ENCODE measurements at regions not wholly inside any gene's neighbourhood (a gene's known extent, or its start where the extent isn't known, plus 50 kb on each side); places are given as distances from the start of the nearest gene placed in this dataset.

GRCh38 chr20:11356061-11356460 is 561.6 kb upstream of the BTBD3 start:
- Histone ChIP-seq H3K27me3 (ENCODE audit: control insufficient read depth, insufficient read depth, low read length) (no peaks in the 10 kb centered on the region), H3K4me3 (ENCODE audit: low read depth, low read length) (no peak overlapping the region), H3K36me3 (ENCODE audit: control insufficient read depth, insufficient read depth, low read length) (no peaks in the 10 kb centered on the region)
- no peak for DNase-seq (ENCODE audit: low read depth)
- TF ChIP-seq, protein P1, sequence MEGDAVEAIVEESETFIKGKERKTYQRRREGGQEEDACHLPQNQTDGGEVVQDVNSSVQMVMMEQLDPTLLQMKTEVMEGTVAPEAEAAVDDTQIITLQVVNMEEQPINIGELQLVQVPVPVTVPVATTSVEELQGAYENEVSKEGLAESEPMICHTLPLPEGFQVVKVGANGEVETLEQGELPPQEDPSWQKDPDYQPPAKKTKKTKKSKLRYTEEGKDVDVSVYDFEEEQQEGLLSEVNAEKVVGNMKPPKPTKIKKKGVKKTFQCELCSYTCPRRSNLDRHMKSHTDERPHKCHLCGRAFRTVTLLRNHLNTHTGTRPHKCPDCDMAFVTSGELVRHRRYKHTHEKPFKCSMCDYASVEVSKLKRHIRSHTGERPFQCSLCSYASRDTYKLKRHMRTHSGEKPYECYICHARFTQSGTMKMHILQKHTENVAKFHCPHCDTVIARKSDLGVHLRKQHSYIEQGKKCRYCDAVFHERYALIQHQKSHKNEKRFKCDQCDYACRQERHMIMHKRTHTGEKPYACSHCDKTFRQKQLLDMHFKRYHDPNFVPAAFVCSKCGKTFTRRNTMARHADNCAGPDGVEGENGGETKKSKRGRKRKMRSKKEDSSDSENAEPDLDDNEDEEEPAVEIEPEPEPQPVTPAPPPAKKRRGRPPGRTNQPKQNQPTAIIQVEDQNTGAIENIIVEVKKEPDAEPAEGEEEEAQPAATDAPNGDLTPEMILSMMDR (IDR thresholded peaks at IDR 0.05; ENCODE audit: insufficient read depth, low read length, poor library complexity, severe bottlenecking), result no peak

GRCh38 chr20:11362450-11362849 is 555.2 kb upstream of the BTBD3 start:
- DNase-seq (ENCODE audit: low read depth), result no peak
- Histone ChIP-seq H3K4me3 (ENCODE audit: low read depth, low read length) (no peak overlapping the region), H3K27me3 (ENCODE audit: control insufficient read depth, insufficient read depth, low read length) (no peaks in the 10 kb centered on the region), H3K36me3 (ENCODE audit: control insufficient read depth, insufficient read depth, low read length) (no peaks in the 10 kb centered on the region)
- TF ChIP-seq, protein P1 (IDR thresholded peaks at IDR 0.05; ENCODE audit: insufficient read depth, low read length, poor library complexity, severe bottlenecking), result no peak

- H3K27me3 ChIP-seq (ENCODE audit: control insufficient read depth, insufficient read depth, low read length), result no peaks in the 10 kb centered on the region
- TF ChIP-seq, protein P1 (IDR thresholded peaks at IDR 0.05; ENCODE audit: insufficient read depth, low read length, poor library complexity, severe bottlenecking), result no peak
- no peak for DNase-seq (ENCODE audit: low read depth)
- no peak overlapping the region for H3K4me3 ChIP-seq (ENCODE audit: low read depth, low read length)
- no peaks in the 10 kb centered on the region for H3K36me3 ChIP-seq (ENCODE audit: control insufficient read depth, insufficient read depth, low read length)
Measured at GRCh38 chr20:11364736-11365135, 553.0 kb upstream of the BTBD3 start.

GRCh38 chr20:11366660-11367059 is 551.0 kb upstream of the BTBD3 start:
- no peak for DNase-seq (ENCODE audit: low read depth)
- TF ChIP-seq, protein P1 (IDR thresholded peaks at IDR 0.05; ENCODE audit: insufficient read depth, low read length, poor library complexity, severe bottlenecking), result no peak
- no peak overlapping the region for H3K4me3 ChIP-seq (ENCODE audit: low read depth, low read length)

GRCh38 chr20:11368499-11368898 is 549.2 kb upstream of the BTBD3 start:
- no peaks in the 10 kb centered on the region for H3K27me3 ChIP-seq (ENCODE audit: control insufficient read depth, insufficient read depth, low read length)
- TF ChIP-seq, protein P1 (IDR thresholded peaks at IDR 0.05; ENCODE audit: insufficient read depth, low read length, poor library complexity, severe bottlenecking), result no peak
- H3K36me3 ChIP-seq (ENCODE audit: control insufficient read depth, insufficient read depth, low read length), result no peaks in the 10 kb centered on the region
- no peak for DNase-seq (ENCODE audit: low read depth)
- H3K4me3 ChIP-seq (ENCODE audit: low read depth, low read length), result no peak overlapping the region

More at GRCh38 chr20:11366660-11367059, 551.0 kb upstream of the BTBD3 start:
- no peaks in the 10 kb centered on the region for H3K27me3 ChIP-seq (ENCODE audit: control insufficient read depth, insufficient read depth, low read length)
- no peaks in the 10 kb centered on the region for H3K36me3 ChIP-seq (ENCODE audit: control insufficient read depth, insufficient read depth, low read length)

DNA sequence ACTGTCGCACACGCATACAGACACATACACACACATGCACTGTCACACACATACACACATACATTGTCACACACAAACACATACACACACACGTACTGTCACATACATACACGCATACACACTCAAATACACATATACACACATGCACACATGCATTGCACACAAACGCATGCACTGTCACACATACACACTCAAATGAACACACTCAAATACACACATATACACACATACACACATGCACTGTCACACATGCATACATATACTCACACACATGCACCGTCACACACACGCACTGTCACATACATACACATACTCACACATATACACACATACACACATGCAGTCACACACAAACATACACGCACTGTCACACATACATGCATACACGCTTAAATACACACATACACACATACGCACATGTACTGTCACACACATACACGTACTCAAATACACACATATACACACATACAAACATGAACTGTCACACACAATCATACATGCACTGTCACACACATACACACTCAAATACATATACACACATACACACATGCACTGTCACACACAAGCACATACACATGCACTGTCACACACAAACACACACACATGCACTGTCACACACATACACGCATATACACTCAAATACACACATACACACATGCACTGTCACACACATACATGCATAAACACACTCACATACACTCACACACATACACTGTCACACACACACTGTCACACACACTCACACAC is 548.6 kb upstream of the BTBD3 start:
- no peak for DNase-seq (ENCODE audit: low read depth)
- no peak overlapping the region for H3K4me3 ChIP-seq (ENCODE audit: low read depth, low read length)
- H3K27me3 ChIP-seq (ENCODE audit: control insufficient read depth, insufficient read depth, low read length), result no peaks in the 10 kb centered on the region
- TF ChIP-seq, protein P1 (IDR thresholded peaks at IDR 0.05; ENCODE audit: insufficient read depth, low read length, poor library complexity, severe bottlenecking), result no peak
- H3K36me3 ChIP-seq (ENCODE audit: control insufficient read depth, insufficient read depth, low read length), result no peaks in the 10 kb centered on the region
